SK-N-MC (cell line): ENCODE measurements at regions not wholly inside any gene's neighbourhood (a gene's known extent, or its start where the extent isn't known, plus 50 kb on each side); places are given as distances from the start of the nearest gene placed in this dataset.

Experiments
- DNase-seq: peaks from one replicate; pipeline ENCODE4 v3.0.0-alpha.2; 2011; ENCODE audit warnings: low read depth, low spot score
- H3K27ac ChIP-seq: fragments of 200-600 bp; sonication (generic); 2 replicates; pipeline ENCODE4 v1.5.1; 2016; ENCODE audit warnings: mixed run types
- H3K36me3 ChIP-seq: fragments of 200-600 bp; sonication (generic); 2 replicates; pipeline ENCODE4 v1.6.1; 2017; ENCODE audit warnings: antibody characterized with exemption, low read length, mixed read lengths; ENCODE audit not compliant: insufficient read depth
- H3K4me3 ChIP-seq: fragments of 200-600 bp; sonication (generic); 2 replicates; pipeline ENCODE4 v1.5.1; 2016
- H3K9ac ChIP-seq: fragments of 200-600 bp; sonication (generic); 2 replicates; pipeline ENCODE4 v1.8.0; 2017; ENCODE audit warnings: mixed run types, mixed read lengths; ENCODE audit not compliant: insufficient read length
- H3K9me3 ChIP-seq: fragments of 200-600 bp; sonication (generic); 2 replicates; pipeline ENCODE4 v1.6.1; 2017; ENCODE audit warnings: low read depth, mild to moderate bottlenecking, antibody characterized with exemption, low read length, moderate library complexity, mixed read lengths
- EZH2 ChIP-seq: fragments of 200-600 bp; sonication (generic); IDR thresholded peaks from one replicate; pipeline ENCODE4 v1.6.1; 2017; ENCODE audit warnings: antibody characterized with exemption
- FOXP2 ChIP-seq: optimal IDR thresholded peaks from 2 replicates; pipeline ENCODE3; 2011; ENCODE audit warnings: mild to moderate bottlenecking, moderate library complexity; ENCODE audit not compliant: insufficient read depth; ENCODE audit errors: extremely low read length, control extremely low read depth
- POLR2AphosphoS5 ChIP-seq: IDR thresholded peaks from 2 replicates; pipeline ENCODE4 v1.6.1; 2012; ENCODE audit warnings: mild to moderate bottlenecking, low read depth, low read length, borderline replicate concordance

GRCh38 chr6:146896960-146897701 is 298.4 kb downstream of the ADGB start:
- H3K4me3 ChIP-seq, result no peak overlapping the region
- DNase-seq, result no peak
- H3K9ac ChIP-seq, result no peak overlapping the region
- TF ChIP-seq FOXP2, result no peak
- TF ChIP-seq POLR2AphosphoS5, result no peak
- no peak for TF ChIP-seq EZH2
- no peaks in the 10 kb centered on the region for H3K9me3 ChIP-seq
- H3K27ac ChIP-seq, result no peak overlapping the region
- H3K36me3 ChIP-seq, result no peaks in the 10 kb centered on the region

DNA sequence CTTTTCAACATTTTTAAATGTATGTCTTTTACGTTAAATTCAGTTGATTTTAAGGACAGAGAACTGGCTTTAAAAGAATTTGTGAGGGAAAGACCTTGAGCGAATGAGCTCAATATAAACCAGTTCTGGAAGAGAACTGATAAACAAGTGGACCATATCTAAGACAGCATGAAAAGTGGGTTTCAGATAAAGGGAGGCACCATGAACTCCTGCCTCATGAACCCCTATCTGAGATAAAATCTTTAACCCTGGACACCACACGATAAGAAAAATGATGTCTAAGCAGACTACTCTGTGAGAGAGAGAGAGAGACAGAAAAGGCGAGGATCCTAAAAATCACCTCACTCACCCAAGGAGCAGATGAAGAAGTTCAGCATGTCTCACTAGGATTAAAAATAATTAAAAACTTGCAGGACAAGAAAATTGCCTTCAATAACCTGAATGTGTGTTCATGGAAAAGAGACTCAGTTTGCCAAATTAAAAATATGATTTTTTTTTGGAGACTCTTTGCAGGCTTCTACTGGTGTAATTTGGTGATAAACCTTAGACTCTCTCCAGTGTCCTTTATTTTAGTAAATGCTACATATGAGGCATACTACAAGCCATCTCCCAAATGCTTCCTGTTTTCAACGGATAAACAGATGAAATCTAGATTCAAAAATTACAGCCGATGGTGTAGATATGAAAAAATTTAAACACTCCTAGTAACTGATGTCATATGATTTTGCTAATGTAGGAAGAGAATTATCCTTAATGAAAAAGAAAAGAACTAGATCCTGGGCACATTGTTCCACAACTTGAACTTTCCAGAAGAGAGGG is 299.5 kb downstream of the ADGB start:
- Histone ChIP-seq H3K4me3 (no peak overlapping the region), H3K9me3 (no peaks in the 10 kb centered on the region), H3K27ac (no peak overlapping the region), H3K9ac (no peak overlapping the region), H3K36me3 (no peaks in the 10 kb centered on the region)
- TF ChIP-seq EZH2 (no peak), POLR2AphosphoS5 (no peak), FOXP2 (no peak)
- DNase-seq, result no peak

DNA sequence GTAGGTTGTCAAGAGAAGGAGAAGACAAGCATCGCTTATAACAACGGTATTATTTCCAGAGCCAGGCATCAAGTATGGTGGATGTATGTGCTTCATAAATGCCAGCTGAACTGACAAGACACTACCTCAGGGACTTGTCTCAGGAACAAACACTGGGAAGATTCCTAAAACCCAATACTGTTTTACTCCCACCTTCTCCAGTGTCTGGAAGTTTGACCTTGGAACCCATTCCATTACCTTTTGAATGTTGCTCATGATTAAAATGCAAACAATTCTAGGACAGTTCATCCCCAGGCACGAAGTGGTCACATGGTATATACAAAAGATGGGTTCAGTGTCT is 300.1 kb downstream of the ADGB start:
- no peaks in the 10 kb centered on the region for H3K36me3 ChIP-seq
- no peaks in the 10 kb centered on the region for H3K9me3 ChIP-seq
- no peak overlapping the region for H3K27ac ChIP-seq
- H3K4me3 ChIP-seq, result no peak overlapping the region
- TF ChIP-seq POLR2AphosphoS5 (no peak), EZH2 (no peak), FOXP2 (no peak)
- no peak overlapping the region for H3K9ac ChIP-seq
- DNase-seq, result no peak

GRCh38 chr6:146901940-146902816 is 302.0 kb upstream of the STXBP5 start:
- no peak for DNase-seq
- Histone ChIP-seq H3K27ac (no peak overlapping the region), H3K36me3 (no peaks in the 10 kb centered on the region), H3K9ac (no peak overlapping the region), H3K4me3 (no peak overlapping the region), H3K9me3 (no peaks in the 10 kb centered on the region)
- TF ChIP-seq POLR2AphosphoS5, result no peak
- TF ChIP-seq EZH2, result no peak
- no peak for TF ChIP-seq FOXP2

GRCh38 chr6:146902846-146903245 is 301.4 kb upstream of the STXBP5 start:
- no peaks in the 10 kb centered on the region for H3K36me3 ChIP-seq
- no peak overlapping the region for H3K4me3 ChIP-seq
- TF ChIP-seq FOXP2 (no peak), EZH2 (no peak), POLR2AphosphoS5 (no peak)
- H3K9ac ChIP-seq, result no peak overlapping the region
- DNase-seq, result no peak
- no peaks in the 10 kb centered on the region for H3K9me3 ChIP-seq
- H3K27ac ChIP-seq, result no peak overlapping the region

DNA sequence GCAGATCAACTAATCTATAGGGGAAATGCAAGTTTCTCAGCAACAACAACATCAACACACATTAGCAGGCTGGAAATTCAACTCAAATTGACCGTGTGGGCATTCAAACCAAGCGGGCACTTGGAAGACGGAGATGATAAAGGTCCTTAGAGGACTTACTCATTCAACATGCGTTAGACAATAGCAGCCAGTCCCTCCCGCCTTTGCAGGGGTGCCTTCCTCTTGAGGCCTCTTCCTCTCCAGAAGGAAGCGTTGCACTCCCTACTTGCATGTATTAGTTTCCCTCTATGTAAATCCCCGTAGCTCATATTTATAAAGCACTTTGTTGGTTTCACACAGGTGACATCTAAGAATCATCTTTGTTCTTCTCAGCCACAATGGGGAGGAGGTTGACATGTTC is 300.8 kb upstream of the STXBP5 start:
- DNase-seq, result no peak
- Histone ChIP-seq H3K9me3 (no peaks in the 10 kb centered on the region), H3K27ac (no peak overlapping the region), H3K36me3 (no peaks in the 10 kb centered on the region), H3K9ac (no peak overlapping the region), H3K4me3 (no peak overlapping the region)
- TF ChIP-seq POLR2AphosphoS5, result no peak
- no peak for TF ChIP-seq FOXP2
- no peak for TF ChIP-seq EZH2

DNA sequence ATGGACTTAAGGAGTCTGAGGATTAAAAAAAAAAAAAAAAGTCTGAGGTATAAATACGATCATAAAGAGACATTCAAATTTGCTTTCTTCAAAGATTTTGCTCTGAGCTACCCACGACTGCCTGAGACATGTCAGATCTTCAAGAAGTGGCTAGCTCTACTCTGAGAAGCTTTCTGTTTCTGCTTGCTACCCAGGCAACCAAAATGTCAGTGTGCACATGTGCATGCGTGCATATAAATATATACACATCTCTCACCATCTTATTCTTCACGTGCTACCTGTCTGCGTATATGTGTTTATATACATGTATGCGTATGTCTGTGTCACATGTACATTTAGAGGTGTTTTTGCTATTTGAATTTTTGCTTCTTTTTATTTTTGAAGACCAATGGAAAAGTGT is 299.6 kb upstream of the STXBP5 start:
- Histone ChIP-seq H3K4me3 (no peak overlapping the region), H3K9ac (no peak overlapping the region), H3K9me3 (no peaks in the 10 kb centered on the region), H3K27ac (no peak overlapping the region), H3K36me3 (no peaks in the 10 kb centered on the region)
- DNase-seq, result no peak
- no peak for TF ChIP-seq EZH2
- TF ChIP-seq POLR2AphosphoS5, result no peak
- no peak for TF ChIP-seq FOXP2

GRCh38 chr6:146905181-146905704 is 299.0 kb upstream of the STXBP5 start:
- TF ChIP-seq EZH2, result no peak
- TF ChIP-seq FOXP2, result no peak
- TF ChIP-seq POLR2AphosphoS5, result no peak
- H3K27ac ChIP-seq, result no peak overlapping the region

More at GRCh38 chr6:146905181-146905704, 299.0 kb upstream of the STXBP5 start:
- Histone ChIP-seq H3K4me3 (no peak overlapping the region), H3K9me3 (no peaks in the 10 kb centered on the region), H3K9ac (no peak overlapping the region), H3K36me3 (no peaks in the 10 kb centered on the region)
- no peak for DNase-seq
